H9 (cell line): ENCODE measurements at regions not wholly inside any gene's neighbourhood (a gene's known extent, or its start where the extent isn't known, plus 50 kb on each side); places are given as distances from the start of the nearest gene placed in this dataset.

ENCODE experiments used
- DNase-seq: peaks from one replicate; pipeline ENCODE4 v3.0.0-alpha.2; 2017
- H2AFZ ChIP-seq: one replicate; pipeline ENCODE4 v1.6.1; 2013; ENCODE audit warnings: mild to moderate bottlenecking, low read length, control low read depth, moderate library complexity
- H2AK5ac ChIP-seq: 2 replicates; pipeline ENCODE4 v1.6.1; 2013; ENCODE audit warnings: low read length, control low read depth, mixed read lengths; ENCODE audit not compliant: insufficient read length
- H2BK120ac ChIP-seq: one replicate; pipeline ENCODE4 v1.6.1; 2013; ENCODE audit warnings: low read depth, mild to moderate bottlenecking, low read length, control low read depth, inconsistent platforms; ENCODE audit not compliant: poor library complexity, severe bottlenecking
- H2BK12ac ChIP-seq: 2 replicates; pipeline ENCODE4 v1.6.1; 2013; ENCODE audit warnings: low read length, control low read depth, mixed read lengths, low read depth; ENCODE audit not compliant: insufficient read length
- H2BK15ac ChIP-seq: 2 replicates; pipeline ENCODE4 v1.6.1; 2013; ENCODE audit warnings: low read depth, low read length, control low read depth
- H2BK20ac ChIP-seq: one replicate; pipeline ENCODE4 v1.6.1; 2013; ENCODE audit warnings: low read depth, mild to moderate bottlenecking, low read length, control low read depth, inconsistent platforms; ENCODE audit not compliant: poor library complexity, severe bottlenecking
- H2BK5ac ChIP-seq: 2 replicates; pipeline ENCODE4 v1.6.1; 2013; ENCODE audit warnings: low read length, control low read depth, mixed read lengths; ENCODE audit not compliant: insufficient read length
- H3K14ac ChIP-seq: 2 replicates; pipeline ENCODE4 v1.6.1; 2013; ENCODE audit warnings: low read length, control low read depth; ENCODE audit not compliant: insufficient read depth
- H3K18ac ChIP-seq: 2 replicates; pipeline ENCODE4 v1.6.1; 2013; ENCODE audit warnings: low read depth, mild to moderate bottlenecking, mixed read lengths, low read length, control low read depth; ENCODE audit not compliant: insufficient read length
- H3K23ac ChIP-seq: 2 replicates; pipeline ENCODE4 v1.6.1; 2013; ENCODE audit warnings: low read length, control low read depth, mixed read lengths, low read depth; ENCODE audit not compliant: insufficient read length
- H3K23me2 ChIP-seq: 2 replicates; pipeline ENCODE4 v1.6.1; 2013; ENCODE audit warnings: low read depth, mild to moderate bottlenecking, mixed read lengths, low read length, control low read depth; ENCODE audit not compliant: insufficient read length, poor library complexity, severe bottlenecking
- H3K27ac ChIP-seq: 2 replicates; pipeline ENCODE4 v1.5.1; 2013; ENCODE audit warnings: low read length, control low read depth, mixed read lengths, low read depth; ENCODE audit not compliant: insufficient read length
- H3K27me3 ChIP-seq: 2 replicates; pipeline ENCODE4 v1.6.1; 2013; ENCODE audit warnings: low read length, control low read depth, inconsistent platforms; ENCODE audit not compliant: insufficient read depth
- H3K4ac ChIP-seq: 2 replicates; pipeline ENCODE4 v1.6.1; 2013; ENCODE audit warnings: low read depth, mild to moderate bottlenecking, control low read depth, inconsistent platforms, low read length, moderate library complexity
- H3K4me1 ChIP-seq: 2 replicates; pipeline ENCODE4 v1.6.1; 2013; ENCODE audit warnings: low read length, control low read depth, inconsistent platforms; ENCODE audit not compliant: insufficient read depth
- H3K4me2 ChIP-seq: 2 replicates; pipeline ENCODE4 v1.6.1; 2013; ENCODE audit warnings: low read length, control low read depth, mixed read lengths; ENCODE audit not compliant: insufficient read length, insufficient read depth
- H3K56ac ChIP-seq: 2 replicates; pipeline ENCODE4 v1.6.1; 2013; ENCODE audit warnings: low read depth, mild to moderate bottlenecking, mixed read lengths, low read length, control low read depth; ENCODE audit not compliant: insufficient read length
- H3K79me1 ChIP-seq: 2 replicates; pipeline ENCODE4 v1.6.1; 2013; ENCODE audit warnings: low read depth, mild to moderate bottlenecking, moderate library complexity, low read length, control low read depth, inconsistent platforms; ENCODE audit not compliant: insufficient read depth, poor library complexity, severe bottlenecking
- H3K79me2 ChIP-seq: 2 replicates; pipeline ENCODE4 v1.6.1; 2013; ENCODE audit warnings: low read length, control low read depth, inconsistent platforms; ENCODE audit not compliant: insufficient read depth
- H3K9ac ChIP-seq: 2 replicates; pipeline ENCODE4 v1.6.1; 2013; ENCODE audit warnings: low read length, control low read depth, mixed read lengths; ENCODE audit not compliant: insufficient read length; ENCODE audit errors: extremely low read depth
- H3K9me3 ChIP-seq: one replicate; pipeline ENCODE4 v1.6.1; 2013; ENCODE audit warnings: low read depth, low read length, inconsistent platforms; ENCODE audit not compliant: control insufficient read depth
- H3T11ph ChIP-seq: one replicate; pipeline ENCODE4 v1.6.1; 2013; ENCODE audit warnings: mild to moderate bottlenecking, low read length, control low read depth, inconsistent platforms
- H4K20me1 ChIP-seq: one replicate; pipeline ENCODE4 v1.6.1; 2013; ENCODE audit not compliant: control insufficient read depth, insufficient read length, insufficient read depth
- H4K5ac ChIP-seq: 2 replicates; pipeline ENCODE4 v1.6.1; 2013; ENCODE audit warnings: low read depth, mild to moderate bottlenecking, mixed read lengths, low read length, control low read depth; ENCODE audit not compliant: insufficient read length
- H4K8ac ChIP-seq: replicated peaks from 2 replicates; pipeline ENCODE4 v1.6.1; 2013; ENCODE audit warnings: low read length, control low read depth, mixed read lengths, low read depth; ENCODE audit not compliant: insufficient read length
- H4K91ac ChIP-seq: 2 replicates; pipeline ENCODE4 v1.6.1; 2013; ENCODE audit warnings: low read depth, mild to moderate bottlenecking, moderate library complexity, mixed read lengths, low read length, control low read depth; ENCODE audit not compliant: insufficient read length
- H3K27ac Mint-ChIP-seq, 3 experiments: 2 replicates in 2 of 3; 3 replicates in 1 of 3; pipeline ENCODE4 v1.8.0; 2020 to 2021; ENCODE audit warnings: mixed read lengths in 3 of 3, mild to moderate bottlenecking in 1 of 3, moderate library complexity in 1 of 3
- H3K27me3 Mint-ChIP-seq: 2 replicates; pipeline ENCODE4 v1.8.0; 2021; ENCODE audit warnings: low read depth, mild to moderate bottlenecking, moderate library complexity, mixed read lengths
- H3K36me3 Mint-ChIP-seq, 3 experiments: 2 replicates in 2 of 3; 3 replicates in 1 of 3; pipeline ENCODE4 v1.8.0; 2020 to 2021; ENCODE audit warnings: low read depth in 3 of 3, mixed read lengths in 3 of 3; ENCODE audit not compliant: insufficient read depth in 1 of 3
- H3K4me1 Mint-ChIP-seq, 2 experiments: 2 replicates each; pipeline ENCODE4 v1.8.0; 2020; ENCODE audit warnings: mixed read lengths in 2 of 2
- H3K4me3 Mint-ChIP-seq, 2 experiments: 2 replicates in 1 of 2; 3 replicates in 1 of 2; pipeline ENCODE4 v1.8.0; 2020 to 2021; ENCODE audit warnings: mild to moderate bottlenecking in 2 of 2, mixed read lengths in 2 of 2, moderate library complexity in 1 of 2
- H3K9me3 Mint-ChIP-seq, 2 experiments: 2 replicates in 1 of 2; 3 replicates in 1 of 2; pipeline ENCODE4 v1.8.0; 2020; ENCODE audit warnings: mild to moderate bottlenecking in 2 of 2, mixed read lengths in 2 of 2, moderate library complexity in 1 of 2
- WGBS: extraction: QIAGEN DNeasy Blood & Tissue Kit; methylation state at CpG from one replicate; pipeline ENCODE4 v1.1.7; 2013; ENCODE audit warnings: missing lambda C conversion rate, low lambda C conversion rate, mixed read lengths; ENCODE audit not compliant: insufficient read length; ENCODE audit errors: extremely low coverage; 5-methylcytosine and 5-hydroxymethylcytosine counted together
- TF ChIP-seq, protein P1 (sequence below): fragments of 200-600 bp; sonication (generic); conservative IDR thresholded peaks from 3 replicates; pipeline ENCODE4 v1.8.0; 2021; ENCODE audit warnings: antibody characterized with exemption, mild to moderate bottlenecking

DNA sequence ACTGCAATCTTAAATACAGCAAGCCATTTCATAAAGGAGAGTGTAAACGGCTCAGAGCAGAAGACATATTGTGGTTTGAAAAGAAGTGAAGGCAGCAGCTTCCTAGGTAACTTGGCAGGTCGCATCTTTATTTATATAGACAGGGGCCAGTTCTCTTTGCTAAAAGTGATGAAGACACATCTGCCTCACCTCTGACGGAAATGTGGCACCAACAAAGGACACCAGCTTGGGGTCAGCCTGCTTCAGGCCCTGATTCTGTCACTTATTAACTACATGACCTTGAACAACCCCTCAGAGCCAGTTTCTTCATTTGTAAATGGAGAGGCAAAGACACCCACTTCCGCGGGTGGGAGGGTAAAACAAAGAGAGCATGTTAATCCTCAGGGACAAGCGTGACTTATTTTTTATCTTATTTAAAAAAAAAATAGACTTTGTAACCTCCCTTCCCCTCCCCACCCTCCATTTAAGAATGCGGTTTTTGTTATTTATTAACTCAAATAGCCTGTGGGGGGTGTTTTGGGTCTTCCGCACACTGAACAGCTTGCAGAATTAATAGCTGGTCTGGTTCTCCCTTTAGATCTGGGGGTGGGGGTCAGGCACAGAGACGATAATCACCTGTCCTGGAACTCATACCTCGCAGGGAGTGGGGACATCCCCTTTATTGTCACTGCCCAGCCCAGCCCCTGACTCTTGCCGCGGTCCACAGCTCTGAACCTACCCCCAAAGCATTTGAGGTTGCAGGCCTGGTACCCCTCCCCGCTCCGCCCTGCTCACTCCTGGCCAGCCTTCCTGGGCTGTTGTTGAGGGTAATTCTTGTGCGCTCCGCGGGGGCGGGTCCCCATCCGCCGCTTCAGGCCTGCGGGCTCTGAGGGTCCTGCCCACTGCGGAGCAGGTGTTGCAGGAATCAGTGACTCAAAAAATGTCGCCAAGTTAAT, 64.2 kb upstream of the TMEM17 start:
- no peak overlapping the region for H2BK5ac ChIP-seq
- H3K79me1 ChIP-seq, result no peaks in the 10 kb centered on the region
- no peaks in the 10 kb centered on the region for H3K79me2 ChIP-seq
- no peak overlapping the region for H3K18ac ChIP-seq
- Mint-ChIP-seq H3K27me3 (peaks cover 21% of the 10 kb centered on the region), H3K9me3 (no peaks in the 10 kb centered on the region), H3K4me1 (peaks cover 14 to 16% of the 10 kb centered on the region in 2 experiments), H3K27ac (no peak overlapping the region), H3K36me3 (no peaks in the 10 kb centered on the region), H3K4me3 (peak overlapping the region; percentile 50 to 86; a peak in 4 of 5 replicates)
- no peak overlapping the region for H4K91ac ChIP-seq
- no peak overlapping the region for H3K14ac ChIP-seq
- H3K23ac ChIP-seq, result no peak overlapping the region
- no peaks in the 10 kb centered on the region for H3K9me3 ChIP-seq
- no peaks in the 10 kb centered on the region for H4K20me1 ChIP-seq
- H3K9ac ChIP-seq, result no peak overlapping the region
- peaks cover 4% of the 10 kb centered on the region; the same call in 1 of the 2 replicates for H3K27me3 ChIP-seq
- TF ChIP-seq, protein P1, sequence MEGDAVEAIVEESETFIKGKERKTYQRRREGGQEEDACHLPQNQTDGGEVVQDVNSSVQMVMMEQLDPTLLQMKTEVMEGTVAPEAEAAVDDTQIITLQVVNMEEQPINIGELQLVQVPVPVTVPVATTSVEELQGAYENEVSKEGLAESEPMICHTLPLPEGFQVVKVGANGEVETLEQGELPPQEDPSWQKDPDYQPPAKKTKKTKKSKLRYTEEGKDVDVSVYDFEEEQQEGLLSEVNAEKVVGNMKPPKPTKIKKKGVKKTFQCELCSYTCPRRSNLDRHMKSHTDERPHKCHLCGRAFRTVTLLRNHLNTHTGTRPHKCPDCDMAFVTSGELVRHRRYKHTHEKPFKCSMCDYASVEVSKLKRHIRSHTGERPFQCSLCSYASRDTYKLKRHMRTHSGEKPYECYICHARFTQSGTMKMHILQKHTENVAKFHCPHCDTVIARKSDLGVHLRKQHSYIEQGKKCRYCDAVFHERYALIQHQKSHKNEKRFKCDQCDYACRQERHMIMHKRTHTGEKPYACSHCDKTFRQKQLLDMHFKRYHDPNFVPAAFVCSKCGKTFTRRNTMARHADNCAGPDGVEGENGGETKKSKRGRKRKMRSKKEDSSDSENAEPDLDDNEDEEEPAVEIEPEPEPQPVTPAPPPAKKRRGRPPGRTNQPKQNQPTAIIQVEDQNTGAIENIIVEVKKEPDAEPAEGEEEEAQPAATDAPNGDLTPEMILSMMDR, result no peak
- no CpG with 5 or more reads among the region's 23 CpGs for WGBS
- H2AFZ ChIP-seq, result no peak overlapping the region
- H3K27ac ChIP-seq, result no peak overlapping the region
- peak; percentile 36 for DNase-seq
- H2AK5ac ChIP-seq, result no peak overlapping the region
- peaks cover 9% of the 10 kb centered on the region for H3K23me2 ChIP-seq
- H2BK120ac ChIP-seq, result no peak overlapping the region
- no peak overlapping the region for H2BK15ac ChIP-seq
- no peaks in the 10 kb centered on the region for H3K4me1 ChIP-seq
- no peak overlapping the region for H4K8ac ChIP-seq
- no peak overlapping the region for H4K5ac ChIP-seq
- H3K56ac ChIP-seq, result no peak overlapping the region
- H3K4me2 ChIP-seq, result peak overlapping the region; percentile 68
- no peak overlapping the region for H3T11ph ChIP-seq
- H2BK20ac ChIP-seq, result no peak overlapping the region
- H2BK12ac ChIP-seq, result no peak overlapping the region
- H3K4ac ChIP-seq, result no peak overlapping the region
